Endothelial cell of umbilical vein (primary cell): ENCODE measurements at regions not wholly inside any gene's neighbourhood (a gene's known extent, or its start where the extent isn't known, plus 50 kb on each side); places are given as distances from the start of the nearest gene placed in this dataset.

Experiments used
- CTCF ChIP-seq, 2 donors: IDR thresholded peaks; 1 replicate in 1 of 2; 2 replicates in 1 of 2; pipeline ENCODE4 v1.5.1; 2011; ENCODE audit warnings: low read length in 2 of 2, mild to moderate bottlenecking in 2 of 2, moderate library complexity in 2 of 2, control low read depth in 1 of 2, inconsistent platforms in 1 of 2, low read depth in 1 of 2; ENCODE audit not compliant: insufficient read depth in 1 of 2; ENCODE audit errors: extremely low read depth in 1 of 2
- EZH2 ChIP-seq: IDR thresholded peaks from 2 replicates; pipeline ENCODE4 v1.6.1; 2012; ENCODE audit warnings: borderline replicate concordance, low read depth, mild to moderate bottlenecking, moderate library complexity, low read length, inconsistent platforms; ENCODE audit not compliant: severe bottlenecking
- MAX ChIP-seq: IDR thresholded peaks from 2 replicates; pipeline ENCODE4 v1.6.1; 2011; ENCODE audit not compliant: insufficient read depth, insufficient read length
- POLR2A ChIP-seq: IDR thresholded peaks from 2 replicates; pipeline ENCODE4 v1.6.1; 2012; ENCODE audit warnings: low read depth, mild to moderate bottlenecking, control low read depth, low read length
- POLR2AphosphoS5 ChIP-seq: IDR thresholded peaks from 2 replicates; pipeline ENCODE4 v1.6.1; 2012; ENCODE audit warnings: low read depth, mild to moderate bottlenecking, control low read depth, low read length, moderate library complexity; ENCODE audit not compliant: insufficient read depth

GRCh38 chr14:49173765-49174373 is 412.3 kb downstream of the RPS29 start:
- TF ChIP-seq CTCF (IDR thresholded peaks at IDR 0.05; ENCODE audit: extremely low read depth in 1 of 2, insufficient read depth in 1 of 2, low read depth in 1 of 2, low read length in 2 of 2) (peak; percentile 42 to 59), MAX (no peak), POLR2A (no peak), EZH2 (no peak), POLR2AphosphoS5 (no peak)
